HCT116 (cell line): ENCODE measurements at regions not wholly inside any gene's neighbourhood (a gene's known extent, or its start where the extent isn't known, plus 50 kb on each side); places are given as distances from the start of the nearest gene placed in this dataset.

ENCODE experiments used
- ATAC-seq: fragments of 200-7000 bp; cut with Tn5 transposase; 2 replicates; pipeline ENCODE4 v1.9.1; 2020; ENCODE audit warnings: mild to moderate bottlenecking, moderate library complexity
- BruUV-seq: library from RNA; stranded (reverse); fragments of 400-500 nt; replicated peaks from 2 replicates; lab custom pipeline; 2021; lab: Mats Ljungman, UMichigan
- CTCF ChIA-PET: fragments of 300-600 bp; sonication (Branson Sonifier 250); formaldehyde crosslinking; loops from one replicate; lab custom pipeline; 2021; ENCODE audit warnings: antibody characterized with exemption; lab: Charles Lee
- POLR2A ChIA-PET: fragments of 300-600, 350-600 bp; sonication (Branson Sonifier 250); formaldehyde crosslinking; loops from one replicate; lab custom pipeline; 2021; ENCODE audit warnings: antibody characterized with exemption; lab: Charles Lee
- RAD21 ChIA-PET, 2 experiments: fragments of 300-600 bp; sonication (Branson Sonifier 250); formaldehyde crosslinking; loops; one replicate each; lab custom pipeline; 2023; ENCODE audit warnings: low total read pairs in 2 of 2; ENCODE audit not compliant: uncharacterized antibody in 2 of 2, unreplicated experiment in 2 of 2, low non-redundant PET in 1 of 2; lab: Charles Lee
- DNase-seq: peaks from one replicate; pipeline ENCODE4 v3.0.0-alpha.2; 2010; ENCODE audit warnings: low read depth, low spot score
- H2AFZ ChIP-seq: fragments of 200-600 bp; shearing (Covaris generic), sonication (generic); 2 replicates; pipeline ENCODE4 v1.6.1; 2017; ENCODE audit warnings: low read depth, mixed run types, mixed read lengths, antibody characterized with exemption, low read length; ENCODE audit not compliant: poor library complexity, severe bottlenecking
- H3K27ac ChIP-seq: 2 replicates; pipeline ENCODE4 v1.5.1; 2012; ENCODE audit warnings: low read depth, low read length
- H3K27me3 ChIP-seq: fragments of 200-600 bp; sonication (generic); 2 replicates; pipeline ENCODE4 v1.6.1; 2016; ENCODE audit warnings: mixed run types, low read length, mixed read lengths; ENCODE audit not compliant: insufficient read depth
- H3K36me3 ChIP-seq, 2 experiments: fragments of 200-500 bp in 1 of 2; fragments of 200-600 bp in 1 of 2; sonication (Bioruptor generic) in 1 of 2; sonication (generic) in 1 of 2; 2 replicates each; pipeline versions ENCODE4 v1.5.1 to v1.6.1; 2014 to 2016; ENCODE audit warnings: low read length in 2 of 2, inconsistent platforms in 1 of 2, mixed read lengths in 1 of 2, mixed run types in 1 of 2; ENCODE audit not compliant: insufficient read depth in 2 of 2, control insufficient read depth in 1 of 2
- H3K4me1 ChIP-seq, 2 experiments: fragments of 200-600 bp in 1 of 2; sonication (generic) in 1 of 2; 2 replicates each; pipeline versions ENCODE4 v1.5.1 to v1.6.1; 2012 to 2017; ENCODE audit warnings: low read length in 2 of 2, inconsistent platforms in 1 of 2, mild to moderate bottlenecking in 1 of 2, mixed read lengths in 1 of 2, mixed run types in 1 of 2, moderate library complexity in 1 of 2; ENCODE audit not compliant: insufficient read depth in 2 of 2, control insufficient read depth in 1 of 2
- H3K4me2 ChIP-seq: fragments of 200-600 bp; sonication (generic); 2 replicates; pipeline ENCODE4 v1.6.1; 2017; ENCODE audit warnings: mixed run types, low read length, mixed read lengths
- H3K4me3 ChIP-seq, 2 experiments: fragments of 200-600 bp in 1 of 2; sonication (generic) in 1 of 2; replicated peaks in 1 of 2; 2 replicates each; pipeline ENCODE4 v1.5.1; 2011 to 2016; ENCODE audit warnings: low read length in 2 of 2, control low read depth in 1 of 2, low read depth in 1 of 2, mild to moderate bottlenecking in 1 of 2, mixed read lengths in 1 of 2, mixed run types in 1 of 2
- H3K79me2 ChIP-seq: fragments of 200-600 bp; sonication (generic); 2 replicates; pipeline ENCODE4 v1.6.1; 2017; ENCODE audit warnings: mild to moderate bottlenecking, mixed run types, low read length, moderate library complexity, mixed read lengths; ENCODE audit not compliant: insufficient read depth
- H3K9ac ChIP-seq: fragments of 200-600 bp; sonication (generic); 2 replicates; pipeline ENCODE4 v1.6.1; 2016; ENCODE audit warnings: low read length, mixed read lengths
- H3K9me2 ChIP-seq: fragments of 200-600 bp; sonication (generic), shearing (Covaris generic); 2 replicates; pipeline ENCODE4 v1.6.1; 2017; ENCODE audit warnings: mixed run types, mild to moderate bottlenecking, moderate library complexity; ENCODE audit not compliant: insufficient read depth
- H3K9me3 ChIP-seq, 2 experiments: fragments of 200-500 bp in 1 of 2; fragments of 200-600 bp in 1 of 2; sonication (Bioruptor generic) in 1 of 2; sonication (generic) in 1 of 2; 2 replicates each; pipeline ENCODE4 v1.6.1; 2014 to 2017; ENCODE audit warnings: low read length in 2 of 2, mixed read lengths in 2 of 2, inconsistent platforms in 1 of 2, low read depth in 1 of 2, mild to moderate bottlenecking in 1 of 2, mixed run types in 1 of 2, moderate library complexity in 1 of 2; ENCODE audit not compliant: control insufficient read depth in 1 of 2, insufficient read depth in 1 of 2
- H4K20me1 ChIP-seq: fragments of 200-600 bp; sonication (generic), shearing (Covaris generic); 2 replicates; pipeline ENCODE4 v1.6.1; 2017; ENCODE audit warnings: mixed run types, mild to moderate bottlenecking, moderate library complexity; ENCODE audit not compliant: insufficient read depth
- CEBPB ChIP-seq: IDR thresholded peaks from 2 replicates; pipeline ENCODE4 v1.6.1; 2012; ENCODE audit warnings: low read depth
- ELF1 ChIP-seq: IDR thresholded peaks from 2 replicates; pipeline ENCODE4 v1.6.1; 2012; ENCODE audit warnings: low read depth, borderline replicate concordance
- EZH2phosphoT487 ChIP-seq: fragments of 200-600 bp; IDR thresholded peaks from 2 replicates; pipeline ENCODE4 v1.6.1; 2018; ENCODE audit warnings: antibody characterized with exemption, borderline replicate concordance
- JUND ChIP-seq: IDR thresholded peaks from 2 replicates; pipeline ENCODE4 v1.6.1; 2012
- POLR2AphosphoS5 ChIP-seq: IDR thresholded peaks from 2 replicates; pipeline ENCODE4 v1.6.1; 2011; ENCODE audit warnings: mild to moderate bottlenecking, low read depth, low read length, moderate library complexity
- TCF7L2 ChIP-seq: IDR thresholded peaks from 2 replicates; pipeline ENCODE4 v1.7.0; 2011; ENCODE audit warnings: borderline replicate concordance, inconsistent platforms; ENCODE audit not compliant: insufficient read depth, insufficient read length; ENCODE audit errors: extremely low read depth
- YY1 ChIP-seq: IDR thresholded peaks from 2 replicates; pipeline ENCODE4 v1.6.1; 2011; ENCODE audit warnings: low read length, low read depth, moderate library complexity, mild to moderate bottlenecking; ENCODE audit not compliant: insufficient replicate concordance; ENCODE audit errors: extremely low read depth
- ZNF274 ChIP-seq: fragments of 200-500 bp; sonication (Bioruptor generic); IDR thresholded peaks from 2 replicates; pipeline ENCODE4 v1.6.1; 2014; ENCODE audit warnings: mild to moderate bottlenecking, low read depth, low read length, inconsistent platforms
- intact Hi-C: fragments of 100-400 bp; cut with micrococcal nuclease; formaldehyde crosslinking; loops from 2 replicates; pipeline ENCODE4 v1.10.0; 2022
- TF ChIP-seq, protein P1 (sequence below), 3 experiments: fragments of 200-600 bp in 1 of 3; sonication (generic) in 1 of 3; IDR thresholded peaks in 2 of 3; conservative IDR thresholded peaks in 1 of 3; 2 replicates each; pipeline ENCODE4 v1.5.1; 2012 to 2017; ENCODE audit warnings: low read depth in 2 of 3, low read length in 2 of 3, antibody characterized with exemption in 1 of 3, borderline replicate concordance in 1 of 3, control low read depth in 1 of 3, mild to moderate bottlenecking in 1 of 3, mixed read lengths in 1 of 3, mixed run types in 1 of 3, moderate library complexity in 1 of 3; ENCODE audit not compliant: insufficient read depth in 1 of 3
- TF ChIP-seq, protein P2 (sequence below): IDR thresholded peaks from 2 replicates; pipeline ENCODE4 v1.6.1; 2012
- TF ChIP-seq, protein P3 (sequence below): IDR thresholded peaks from 2 replicates; pipeline ENCODE4 v1.6.1; 2012
- TF ChIP-seq, protein P4 (sequence below): IDR thresholded peaks from 2 replicates; pipeline ENCODE4 v1.6.1; 2011; ENCODE audit warnings: mild to moderate bottlenecking, low read length, moderate library complexity; ENCODE audit not compliant: insufficient replicate concordance; ENCODE audit errors: extremely low read depth

DNA sequence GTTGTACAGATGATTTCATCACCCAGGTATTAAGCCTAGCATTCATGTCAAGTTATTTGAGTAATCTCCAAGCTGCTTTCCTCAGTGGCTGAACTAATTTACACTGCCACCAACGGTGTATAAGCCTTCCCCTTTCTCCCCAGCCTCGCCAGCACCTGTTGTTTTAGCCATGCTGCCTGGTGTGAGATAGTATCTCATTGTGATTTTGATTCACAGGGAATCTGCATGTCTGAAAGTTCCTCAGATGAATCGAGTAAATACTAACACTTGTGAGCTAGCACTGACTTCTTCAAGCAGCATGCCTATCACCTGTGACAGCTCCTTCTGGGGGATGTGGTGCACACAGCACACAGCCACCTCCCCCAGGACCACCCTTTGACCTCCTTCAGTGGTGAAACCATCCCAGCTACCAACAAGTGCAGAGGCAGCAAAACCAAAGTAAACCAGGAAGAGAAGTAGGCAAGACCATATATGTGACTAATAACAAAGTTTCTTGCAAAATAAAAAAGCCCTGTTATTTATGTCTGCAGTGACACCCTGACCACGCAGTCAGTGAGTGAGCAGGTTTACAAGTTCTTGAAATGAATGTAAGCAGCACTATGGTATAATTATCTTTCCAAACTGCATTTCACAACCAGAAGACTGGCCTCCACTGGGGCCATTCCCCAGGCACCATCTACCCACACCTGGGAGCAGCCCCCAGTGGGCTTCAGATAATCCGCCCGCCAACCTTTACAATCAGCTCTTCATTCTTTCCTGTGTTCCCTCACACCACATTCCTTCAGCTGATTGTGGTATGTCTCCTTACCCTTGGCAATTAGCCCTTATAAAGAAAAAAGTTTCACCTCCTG, 173.8 kb downstream of the ETS2 start:
- ChIA-PET RAD21 (no interaction called here), POLR2A (no interaction called here), CTCF (no interaction called here)
- no peak overlapping the region for H3K9ac ChIP-seq
- H3K9me3 ChIP-seq: no peaks in the 10 kb centered on the region
- intact Hi-C loops: no loop called here
- no peaks in the 10 kb centered on the region for H3K4me1 ChIP-seq
- H3K9me2 ChIP-seq: no peaks in the 10 kb centered on the region
- ATAC-seq: no peak
- TF ChIP-seq TCF7L2: no peak
- TF ChIP-seq EZH2phosphoT487: no peak
- no peak for TF ChIP-seq YY1
- TF ChIP-seq, protein P1, sequence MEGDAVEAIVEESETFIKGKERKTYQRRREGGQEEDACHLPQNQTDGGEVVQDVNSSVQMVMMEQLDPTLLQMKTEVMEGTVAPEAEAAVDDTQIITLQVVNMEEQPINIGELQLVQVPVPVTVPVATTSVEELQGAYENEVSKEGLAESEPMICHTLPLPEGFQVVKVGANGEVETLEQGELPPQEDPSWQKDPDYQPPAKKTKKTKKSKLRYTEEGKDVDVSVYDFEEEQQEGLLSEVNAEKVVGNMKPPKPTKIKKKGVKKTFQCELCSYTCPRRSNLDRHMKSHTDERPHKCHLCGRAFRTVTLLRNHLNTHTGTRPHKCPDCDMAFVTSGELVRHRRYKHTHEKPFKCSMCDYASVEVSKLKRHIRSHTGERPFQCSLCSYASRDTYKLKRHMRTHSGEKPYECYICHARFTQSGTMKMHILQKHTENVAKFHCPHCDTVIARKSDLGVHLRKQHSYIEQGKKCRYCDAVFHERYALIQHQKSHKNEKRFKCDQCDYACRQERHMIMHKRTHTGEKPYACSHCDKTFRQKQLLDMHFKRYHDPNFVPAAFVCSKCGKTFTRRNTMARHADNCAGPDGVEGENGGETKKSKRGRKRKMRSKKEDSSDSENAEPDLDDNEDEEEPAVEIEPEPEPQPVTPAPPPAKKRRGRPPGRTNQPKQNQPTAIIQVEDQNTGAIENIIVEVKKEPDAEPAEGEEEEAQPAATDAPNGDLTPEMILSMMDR (IDR thresholded peaks at IDR 0.05 in 2 of 3, conservative IDR thresholded peaks at IDR 0.05 in 1 of 3; ENCODE audit: borderline replicate concordance in 1 of 3, insufficient read depth in 1 of 3, low read depth in 2 of 3, low read length in 2 of 3): no peak
- TF ChIP-seq POLR2AphosphoS5: no peak
- TF ChIP-seq, protein P2, sequence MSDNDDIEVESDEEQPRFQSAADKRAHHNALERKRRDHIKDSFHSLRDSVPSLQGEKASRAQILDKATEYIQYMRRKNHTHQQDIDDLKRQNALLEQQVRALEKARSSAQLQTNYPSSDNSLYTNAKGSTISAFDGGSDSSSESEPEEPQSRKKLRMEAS: no peak
- TF ChIP-seq, protein P3, sequence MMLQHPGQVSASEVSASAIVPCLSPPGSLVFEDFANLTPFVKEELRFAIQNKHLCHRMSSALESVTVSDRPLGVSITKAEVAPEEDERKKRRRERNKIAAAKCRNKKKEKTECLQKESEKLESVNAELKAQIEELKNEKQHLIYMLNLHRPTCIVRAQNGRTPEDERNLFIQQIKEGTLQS: no peak
- TF ChIP-seq, protein P4, sequence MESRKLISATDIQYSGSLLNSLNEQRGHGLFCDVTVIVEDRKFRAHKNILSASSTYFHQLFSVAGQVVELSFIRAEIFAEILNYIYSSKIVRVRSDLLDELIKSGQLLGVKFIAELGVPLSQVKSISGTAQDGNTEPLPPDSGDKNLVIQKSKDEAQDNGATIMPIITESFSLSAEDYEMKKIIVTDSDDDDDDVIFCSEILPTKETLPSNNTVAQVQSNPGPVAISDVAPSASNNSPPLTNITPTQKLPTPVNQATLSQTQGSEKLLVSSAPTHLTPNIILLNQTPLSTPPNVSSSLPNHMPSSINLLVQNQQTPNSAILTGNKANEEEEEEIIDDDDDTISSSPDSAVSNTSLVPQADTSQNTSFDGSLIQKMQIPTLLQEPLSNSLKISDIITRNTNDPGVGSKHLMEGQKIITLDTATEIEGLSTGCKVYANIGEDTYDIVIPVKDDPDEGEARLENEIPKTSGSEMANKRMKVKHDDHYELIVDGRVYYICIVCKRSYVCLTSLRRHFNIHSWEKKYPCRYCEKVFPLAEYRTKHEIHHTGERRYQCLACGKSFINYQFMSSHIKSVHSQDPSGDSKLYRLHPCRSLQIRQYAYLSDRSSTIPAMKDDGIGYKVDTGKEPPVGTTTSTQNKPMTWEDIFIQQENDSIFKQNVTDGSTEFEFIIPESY: no peak
- no peak for TF ChIP-seq ZNF274
- no peak for TF ChIP-seq JUND
- TF ChIP-seq CEBPB: no peak
- no peak for TF ChIP-seq ELF1
- no peak for DNase-seq
- H3K79me2 ChIP-seq: no peaks in the 10 kb centered on the region
- H3K27me3 ChIP-seq: no peaks in the 10 kb centered on the region
- BruUV-seq: no TSS peak
- H3K27ac ChIP-seq: no peak overlapping the region
- no peak overlapping the region for H2AFZ ChIP-seq
- no peaks in the 10 kb centered on the region for H3K36me3 ChIP-seq
- no peak overlapping the region for H3K4me2 ChIP-seq
- H4K20me1 ChIP-seq: no peaks in the 10 kb centered on the region
- H3K4me3 ChIP-seq: no peak overlapping the region
